Activated CD4-positive, alpha-beta T cell treated with anti-CD3 and anti-CD28 coated beads, Interleukin-2, amount 10 ng/mL, durations not matched to agents 24 days and 14 days (primary cell): ENCODE measurements at regions not wholly inside any gene's neighbourhood (a gene's known extent, or its start where the extent isn't known, plus 50 kb on each side); places are given as distances from the start of the nearest gene placed in this dataset.
A peak's percentile ranks its signal among the peaks of the same experiment; 100 is the strongest.

Source experiments
- DNase-seq: peaks from one replicate; pipeline ENCODE4 v3.0.0; 2022
- H3K27ac Mint-ChIP-seq: one replicate; pipeline ENCODE4 v1.8.0; 2022; ENCODE audit warnings: mild to moderate bottlenecking, mixed read lengths
- H3K27me3 Mint-ChIP-seq: one replicate; pipeline ENCODE4 v1.8.0; 2022; ENCODE audit warnings: mixed read lengths
- H3K36me3 Mint-ChIP-seq: one replicate; pipeline ENCODE4 v1.8.0; 2022; ENCODE audit warnings: low read depth, mild to moderate bottlenecking, mixed read lengths
- H3K4me1 Mint-ChIP-seq: one replicate; pipeline ENCODE4 v1.8.0; 2021; ENCODE audit warnings: mixed read lengths
- H3K4me3 Mint-ChIP-seq: one replicate; pipeline ENCODE4 v1.8.0; 2022; ENCODE audit warnings: mild to moderate bottlenecking, moderate library complexity, mixed read lengths
- H3K9me3 Mint-ChIP-seq: one replicate; pipeline ENCODE4 v1.8.0; 2021; ENCODE audit warnings: mixed read lengths
- intact Hi-C: fragments of 100-400 bp; cut with micrococcal nuclease; formaldehyde crosslinking; loops from one replicate; pipeline ENCODE4 v1.15.1; 2023

DNA sequence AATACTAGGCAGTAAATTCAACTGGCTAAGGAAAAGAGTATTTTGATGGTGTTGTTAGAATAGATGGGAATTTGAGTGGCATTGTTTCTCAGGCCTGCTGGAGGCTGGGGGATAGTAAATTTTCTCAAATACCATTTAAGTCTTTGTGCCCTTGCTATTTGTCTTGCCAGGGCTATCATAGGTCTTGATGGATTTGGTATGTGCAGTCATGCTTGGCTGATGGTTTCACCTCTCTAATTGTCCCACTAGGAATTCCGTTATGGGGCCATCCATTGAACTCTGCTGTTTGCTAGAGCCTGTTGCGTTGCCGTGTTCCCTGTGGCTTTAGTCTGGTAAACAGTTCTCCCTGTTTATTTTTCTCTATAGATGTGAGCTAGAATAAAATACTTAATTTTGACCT is 438.1 kb upstream of the FAM98A start:
- no peaks in the 10 kb centered on the region for H3K27me3 Mint-ChIP-seq
- intact Hi-C loops: no loop called here
- H3K36me3 Mint-ChIP-seq: no peaks in the 10 kb centered on the region
- H3K4me3 Mint-ChIP-seq: no peak overlapping the region
- DNase-seq: no peak
- H3K4me1 Mint-ChIP-seq: no peaks in the 10 kb centered on the region
- H3K27ac Mint-ChIP-seq: no peak overlapping the region
- no peaks in the 10 kb centered on the region for H3K9me3 Mint-ChIP-seq

DNA sequence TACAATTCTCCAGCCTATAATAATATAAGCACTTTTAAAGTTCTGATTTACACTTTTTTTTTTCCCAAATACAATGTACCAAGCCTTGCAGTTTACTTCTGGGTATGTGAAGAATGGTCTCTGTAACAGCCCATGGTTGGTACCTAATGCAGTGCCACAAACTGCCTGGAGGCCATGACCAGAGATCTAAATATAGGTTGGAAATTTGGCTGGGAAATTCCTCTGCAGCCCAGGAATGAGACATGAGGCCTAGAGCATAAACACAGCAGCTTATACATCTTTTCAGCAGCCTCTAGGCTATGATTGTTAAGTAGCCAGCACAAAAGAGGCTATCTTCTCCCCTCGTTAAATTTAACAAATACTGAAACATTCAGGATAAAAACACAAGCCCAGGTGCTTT is 432.0 kb upstream of the FAM98A start:
- Mint-ChIP-seq H3K4me3 (no peak overlapping the region), H3K36me3 (no peaks in the 10 kb centered on the region), H3K27ac (no peak overlapping the region), H3K9me3 (no peaks in the 10 kb centered on the region), H3K4me1 (no peaks in the 10 kb centered on the region), H3K27me3 (no peaks in the 10 kb centered on the region)
- intact Hi-C loops: no loop called here
- no peak for DNase-seq

DNA sequence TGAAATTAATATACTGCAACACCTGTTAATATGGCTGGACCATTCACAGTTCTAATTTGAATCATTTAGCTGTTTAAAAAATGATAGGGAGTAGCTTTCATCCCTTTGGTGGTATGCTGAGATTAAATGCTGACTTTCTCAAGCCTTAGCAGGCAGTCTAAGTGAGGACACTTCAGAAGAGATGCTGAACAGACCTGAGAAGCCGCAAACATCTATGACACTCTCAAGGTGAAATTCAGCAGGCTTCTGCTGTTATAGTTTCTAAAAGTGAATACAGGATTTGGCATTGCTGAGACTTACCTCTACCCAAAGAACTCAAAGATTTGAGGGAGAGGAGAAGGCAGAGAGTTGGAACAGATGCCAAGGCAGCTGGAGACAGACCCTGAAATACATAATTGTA is 431.2 kb upstream of the FAM98A start:
- H3K27me3 Mint-ChIP-seq: no peaks in the 10 kb centered on the region
- no peak overlapping the region for H3K27ac Mint-ChIP-seq
- H3K4me3 Mint-ChIP-seq: no peak overlapping the region
- no peaks in the 10 kb centered on the region for H3K9me3 Mint-ChIP-seq
- intact Hi-C loops: no loop called here
- DNase-seq: no peak
- no peaks in the 10 kb centered on the region for H3K36me3 Mint-ChIP-seq
- H3K4me1 Mint-ChIP-seq: no peaks in the 10 kb centered on the region

DNA sequence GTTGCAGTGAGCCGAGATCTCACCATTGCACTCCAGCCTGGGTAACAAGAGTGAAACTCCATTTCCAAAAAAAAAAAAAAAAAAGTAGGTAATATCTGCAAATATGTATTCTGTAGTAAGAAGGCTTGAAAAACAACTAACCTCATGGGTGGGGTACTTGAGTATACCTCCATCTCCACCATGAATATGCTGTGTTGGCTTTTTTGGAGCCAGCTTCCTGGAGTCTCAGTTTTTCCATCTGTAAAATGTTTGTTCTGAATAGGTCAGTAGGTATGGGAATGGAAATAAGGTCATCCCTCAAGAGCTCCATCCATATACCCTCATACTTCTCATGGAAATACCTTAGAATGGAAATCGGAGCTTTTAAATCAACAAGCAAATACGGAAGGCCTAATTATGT is 430.0 kb upstream of the FAM98A start:
- no peak overlapping the region for H3K27ac Mint-ChIP-seq
- intact Hi-C loops: no loop called here
- H3K36me3 Mint-ChIP-seq: no peaks in the 10 kb centered on the region
- no peaks in the 10 kb centered on the region for H3K9me3 Mint-ChIP-seq
- no peaks in the 10 kb centered on the region for H3K27me3 Mint-ChIP-seq
- H3K4me1 Mint-ChIP-seq: no peaks in the 10 kb centered on the region
- H3K4me3 Mint-ChIP-seq: no peak overlapping the region
- DNase-seq: no peak

DNA sequence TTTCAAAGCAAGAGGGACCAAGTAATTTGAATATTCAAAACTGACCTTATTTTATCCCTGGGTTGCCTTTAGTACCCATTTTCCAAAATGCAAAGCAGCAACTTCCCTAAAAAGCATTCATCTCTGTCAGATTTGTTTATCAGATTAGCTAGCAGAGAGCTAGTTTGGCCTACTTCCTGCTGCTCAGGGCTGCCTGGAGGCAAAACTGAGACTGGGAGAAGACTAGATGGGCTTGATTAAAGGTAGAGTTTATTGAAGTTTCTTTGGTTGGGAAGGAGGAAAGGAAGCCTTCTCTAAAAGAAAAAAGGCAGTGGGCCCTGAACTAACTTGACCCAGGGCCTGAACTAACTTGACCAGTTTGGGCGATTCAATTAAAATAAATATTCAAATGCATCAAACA is 426.1 kb upstream of the FAM98A start:
- H3K36me3 Mint-ChIP-seq: no peaks in the 10 kb centered on the region
- H3K27me3 Mint-ChIP-seq: no peaks in the 10 kb centered on the region
- H3K4me3 Mint-ChIP-seq: no peak overlapping the region
- H3K27ac Mint-ChIP-seq: no peak overlapping the region
- no peaks in the 10 kb centered on the region for H3K4me1 Mint-ChIP-seq
- no peaks in the 10 kb centered on the region for H3K9me3 Mint-ChIP-seq
- no peak for DNase-seq
- intact Hi-C loops: no loop called here

DNA sequence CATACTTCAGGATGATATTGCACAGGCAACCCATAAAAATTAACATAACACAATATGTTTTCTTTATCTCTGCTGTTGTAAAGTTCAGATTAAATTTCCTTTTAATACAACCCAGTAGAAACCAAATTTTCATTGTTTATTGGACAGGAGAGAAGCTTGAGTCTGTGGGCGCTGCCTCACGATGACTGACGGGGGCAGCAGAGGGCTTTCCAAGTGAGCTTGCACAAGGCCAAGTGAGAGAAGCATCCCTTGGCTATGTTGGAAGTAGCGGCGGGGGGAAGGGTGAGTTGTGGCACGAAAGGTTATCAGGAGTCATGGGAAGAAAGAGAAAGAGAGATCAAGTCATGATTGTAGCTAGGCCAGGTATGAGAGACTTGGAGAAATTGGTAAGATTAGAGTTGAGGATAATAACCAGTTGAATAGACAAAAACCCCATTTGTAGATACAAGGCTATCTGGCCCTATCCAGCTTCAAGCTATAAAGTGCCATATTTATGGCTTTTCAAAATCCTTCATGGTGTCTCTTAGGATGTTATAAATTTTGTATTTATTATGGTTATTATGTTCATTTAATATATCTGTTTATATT is 413.7 kb upstream of the FAM98A start:
- H3K4me1 Mint-ChIP-seq: no peaks in the 10 kb centered on the region
- H3K36me3 Mint-ChIP-seq: no peaks in the 10 kb centered on the region
- H3K27me3 Mint-ChIP-seq: no peaks in the 10 kb centered on the region
- no peak overlapping the region for H3K4me3 Mint-ChIP-seq
- DNase-seq: peak; percentile 64
- no peak overlapping the region for H3K27ac Mint-ChIP-seq
- intact Hi-C loops: no loop called here
- no peaks in the 10 kb centered on the region for H3K9me3 Mint-ChIP-seq

DNA sequence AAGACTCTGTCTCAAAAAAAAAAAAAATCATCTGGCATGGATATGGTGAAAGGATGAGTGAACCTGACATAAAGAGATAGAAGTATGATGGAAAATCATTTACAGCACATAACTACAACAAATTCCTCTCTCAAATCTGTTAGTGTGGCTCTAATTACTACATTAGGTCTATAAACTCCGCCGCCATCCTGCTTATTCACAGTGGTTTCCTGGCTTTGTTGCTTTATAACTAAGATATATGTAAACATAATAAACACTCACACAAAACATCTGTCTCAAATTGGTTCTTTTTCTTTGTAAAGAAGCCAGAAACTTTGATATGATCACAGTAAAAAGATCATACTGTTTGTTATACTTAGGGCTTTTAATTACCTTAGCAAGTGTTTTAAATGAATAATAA is 412.6 kb upstream of the FAM98A start:
- intact Hi-C loops: no loop called here

DNA sequence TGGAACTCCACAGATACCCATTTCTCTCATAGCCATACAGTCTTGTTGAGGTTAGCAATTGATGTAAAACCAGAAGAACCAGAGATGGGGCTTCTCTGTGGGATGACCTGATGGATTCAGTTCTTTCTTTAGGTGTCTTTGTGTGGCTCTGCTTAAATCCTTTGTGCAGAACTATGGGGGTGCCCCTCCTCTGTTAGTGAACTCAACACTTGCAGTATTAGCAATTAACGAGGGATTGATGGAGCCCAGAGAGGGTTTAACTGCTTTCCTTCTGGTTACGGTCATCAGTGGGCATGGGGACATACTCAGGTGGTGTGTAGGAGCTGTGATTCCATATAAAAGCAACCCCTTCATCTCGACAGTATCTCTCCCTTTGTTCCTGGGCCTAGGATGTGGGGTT is 406.8 kb upstream of the FAM98A start:
- no peak for DNase-seq
- no peak overlapping the region for H3K4me3 Mint-ChIP-seq
- H3K9me3 Mint-ChIP-seq: no peaks in the 10 kb centered on the region
- H3K27ac Mint-ChIP-seq: no peak overlapping the region
- no peaks in the 10 kb centered on the region for H3K27me3 Mint-ChIP-seq
- H3K36me3 Mint-ChIP-seq: no peaks in the 10 kb centered on the region
- intact Hi-C loops: no loop called here
- H3K4me1 Mint-ChIP-seq: no peaks in the 10 kb centered on the region

More for the DNA sequence above, 412.6 kb upstream of the FAM98A start:
- Mint-ChIP-seq H3K36me3 (no peaks in the 10 kb centered on the region), H3K9me3 (no peaks in the 10 kb centered on the region), H3K27me3 (no peaks in the 10 kb centered on the region), H3K4me1 (no peaks in the 10 kb centered on the region), H3K4me3 (no peak overlapping the region), H3K27ac (no peak overlapping the region)
- DNase-seq: no peak

DNA sequence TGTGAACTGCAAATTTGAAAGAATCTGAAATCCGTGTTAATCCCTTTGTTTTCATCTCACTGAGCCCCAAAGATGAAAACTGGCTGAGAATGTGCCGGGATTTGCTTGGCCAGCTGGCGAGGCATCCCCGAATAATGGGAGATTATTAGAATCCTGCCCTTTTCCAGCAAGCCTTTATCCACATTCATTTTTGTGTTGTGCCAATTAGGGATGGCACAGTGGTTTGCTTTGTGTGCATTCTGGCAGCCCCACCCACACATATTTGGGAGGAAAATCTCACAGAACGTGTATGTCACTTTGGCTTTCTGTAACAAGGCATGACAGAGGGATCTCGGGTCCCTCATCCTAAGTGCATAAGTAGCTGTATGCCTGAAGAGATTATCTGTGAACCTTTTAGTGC is 405.8 kb upstream of the FAM98A start:
- H3K4me3 Mint-ChIP-seq: no peak overlapping the region
- DNase-seq: no peak
- H3K36me3 Mint-ChIP-seq: no peaks in the 10 kb centered on the region
- no peak overlapping the region for H3K27ac Mint-ChIP-seq
- H3K9me3 Mint-ChIP-seq: no peaks in the 10 kb centered on the region
- no peaks in the 10 kb centered on the region for H3K4me1 Mint-ChIP-seq
- intact Hi-C loops: no loop called here
- no peaks in the 10 kb centered on the region for H3K27me3 Mint-ChIP-seq

DNA sequence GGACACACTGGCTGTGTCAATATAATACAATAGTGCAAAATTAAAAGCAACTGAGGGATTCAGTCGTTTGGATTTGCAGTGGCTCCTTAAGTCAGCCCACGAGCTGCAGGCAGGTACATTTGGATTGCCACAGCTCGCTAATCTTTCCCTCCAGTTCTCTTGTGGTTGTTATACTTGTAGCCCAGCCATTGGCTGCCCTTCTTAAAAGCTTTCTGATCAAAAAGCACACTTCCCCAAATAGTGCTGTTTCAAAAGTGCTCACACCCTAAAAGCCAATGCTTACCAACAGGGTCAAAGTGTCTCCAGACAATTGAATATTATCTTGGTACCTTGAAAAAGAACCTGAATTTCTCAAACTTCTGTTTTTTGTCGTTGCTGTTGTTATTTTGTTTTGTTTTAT is 404.7 kb upstream of the FAM98A start:
- no peaks in the 10 kb centered on the region for H3K9me3 Mint-ChIP-seq

DNA sequence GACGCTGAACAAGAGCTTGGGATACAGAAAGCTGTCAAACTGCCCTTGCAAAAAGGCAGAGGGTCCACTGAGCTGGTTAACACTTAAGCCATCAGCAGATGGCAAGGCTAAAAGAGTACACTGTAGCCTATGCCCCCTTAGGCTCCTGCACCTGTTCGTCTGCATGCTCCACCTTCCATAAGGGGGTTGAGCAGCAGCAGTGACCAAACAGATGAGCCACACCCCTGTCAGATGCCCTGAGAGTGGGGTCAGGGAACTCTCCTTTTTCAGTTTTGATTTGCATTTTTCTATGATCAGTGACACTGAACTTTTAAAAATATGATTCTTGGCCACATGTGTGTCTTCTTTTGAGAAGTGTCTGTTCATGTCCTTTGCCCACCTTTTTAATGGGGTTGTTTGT is 402.5 kb upstream of the FAM98A start:
- no peaks in the 10 kb centered on the region for H3K4me1 Mint-ChIP-seq
- H3K36me3 Mint-ChIP-seq: no peaks in the 10 kb centered on the region
- no peaks in the 10 kb centered on the region for H3K27me3 Mint-ChIP-seq
- DNase-seq: no peak
- intact Hi-C loops: no loop called here
- no peak overlapping the region for H3K4me3 Mint-ChIP-seq
- peaks cover 7% of the 10 kb centered on the region for H3K9me3 Mint-ChIP-seq
- H3K27ac Mint-ChIP-seq: no peak overlapping the region

More for the DNA sequence above, 404.7 kb upstream of the FAM98A start:
- intact Hi-C loops: no loop called here
- Mint-ChIP-seq H3K36me3 (no peaks in the 10 kb centered on the region), H3K4me3 (no peak overlapping the region), H3K27ac (no peak overlapping the region), H3K4me1 (no peaks in the 10 kb centered on the region), H3K27me3 (no peaks in the 10 kb centered on the region)
- no peak for DNase-seq

DNA sequence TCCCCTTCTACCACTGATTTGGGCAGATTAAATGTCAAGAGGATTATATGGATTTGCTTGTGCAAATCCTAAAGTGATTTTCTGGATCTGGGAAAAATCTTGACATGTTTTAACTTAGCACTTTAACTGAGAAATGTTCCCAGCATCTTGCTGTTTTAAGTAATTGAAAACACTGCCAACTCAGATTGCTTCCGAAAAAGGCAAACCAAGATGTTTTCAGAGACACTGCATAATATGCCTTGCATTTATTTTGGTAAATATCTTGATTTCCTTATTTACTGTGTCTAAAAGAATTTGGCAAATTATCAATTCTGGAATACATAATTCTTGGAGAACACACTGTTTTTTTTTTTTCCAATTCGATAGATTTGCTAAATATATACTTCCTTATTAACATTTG is 385.0 kb upstream of the FAM98A start:
- Mint-ChIP-seq H3K9me3 (peaks cover 8% of the 10 kb centered on the region), H3K27me3 (no peaks in the 10 kb centered on the region), H3K27ac (no peak overlapping the region), H3K36me3 (no peaks in the 10 kb centered on the region), H3K4me3 (no peak overlapping the region), H3K4me1 (no peaks in the 10 kb centered on the region)
- no peak for DNase-seq
- intact Hi-C loops: no loop called here

DNA sequence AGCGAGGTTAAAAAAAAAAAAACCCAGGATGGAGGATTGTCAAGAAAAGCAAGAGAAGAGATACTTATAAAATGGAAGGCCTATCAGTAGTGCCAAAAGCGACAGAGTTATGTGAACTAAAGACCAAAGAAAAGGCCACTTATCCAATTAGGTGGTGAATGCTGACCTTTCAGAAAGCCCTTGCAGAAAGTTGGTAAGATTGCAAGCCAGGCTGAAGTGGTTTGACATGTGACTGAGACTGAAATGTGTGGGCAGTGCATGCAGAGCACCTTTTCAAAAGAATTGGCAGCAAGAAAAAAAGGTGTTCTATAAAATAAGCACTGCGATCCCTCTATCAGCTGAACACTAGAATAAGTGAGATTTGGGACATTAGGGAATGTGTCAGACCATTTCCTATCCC is 379.4 kb upstream of the FAM98A start:
- H3K4me1 Mint-ChIP-seq: no peaks in the 10 kb centered on the region
- peaks cover 5% of the 10 kb centered on the region for H3K9me3 Mint-ChIP-seq
- DNase-seq: no peak
- H3K27me3 Mint-ChIP-seq: no peaks in the 10 kb centered on the region
- H3K36me3 Mint-ChIP-seq: no peaks in the 10 kb centered on the region
- H3K27ac Mint-ChIP-seq: no peak overlapping the region
- intact Hi-C loops: no loop called here
- no peak overlapping the region for H3K4me3 Mint-ChIP-seq

DNA sequence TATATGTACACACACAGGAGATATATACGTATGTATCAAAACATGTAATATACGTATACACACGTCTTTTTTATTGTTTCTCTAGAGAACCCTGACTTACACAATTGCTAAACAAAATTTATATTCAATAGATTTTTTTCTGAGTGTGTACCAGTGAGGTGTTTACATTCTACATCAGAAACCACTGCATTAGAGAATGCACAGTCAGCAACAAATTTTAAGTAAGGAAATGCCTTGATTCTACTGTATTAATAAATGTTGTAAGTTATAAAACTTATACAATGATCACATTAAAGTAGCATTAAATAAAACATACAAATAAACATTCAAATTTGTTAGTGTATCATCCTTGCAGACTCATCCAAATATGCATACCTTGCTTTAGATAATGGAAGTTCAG is 376.4 kb upstream of the FAM98A start:
- Mint-ChIP-seq H3K27me3 (no peaks in the 10 kb centered on the region), H3K4me1 (no peaks in the 10 kb centered on the region), H3K4me3 (no peak overlapping the region), H3K36me3 (no peaks in the 10 kb centered on the region), H3K27ac (no peak overlapping the region), H3K9me3 (no peaks in the 10 kb centered on the region)
- no peak for DNase-seq
- intact Hi-C loops: no loop called here

DNA sequence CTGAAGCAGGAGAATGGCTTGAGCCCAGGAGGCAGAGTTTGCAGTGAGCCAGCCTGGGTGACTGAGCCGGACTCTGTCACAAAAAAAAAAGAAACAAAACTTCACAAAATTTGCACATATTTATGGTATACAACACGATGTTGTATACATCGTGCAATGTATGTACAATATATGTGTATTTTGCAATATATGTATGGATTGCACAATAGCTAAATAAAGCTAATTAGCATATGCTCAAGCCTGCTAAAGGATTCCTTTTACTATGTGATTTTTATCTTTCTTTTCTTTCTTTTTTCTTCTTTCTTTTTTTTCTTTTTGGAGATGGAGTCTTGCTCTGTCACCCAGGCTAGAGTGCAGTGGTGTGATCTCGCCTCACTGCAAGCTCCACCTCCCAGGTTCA is 368.0 kb upstream of the FAM98A start:
- no peaks in the 10 kb centered on the region for H3K9me3 Mint-ChIP-seq

More for the DNA sequence above, 368.0 kb upstream of the FAM98A start:
- Mint-ChIP-seq H3K27me3 (no peaks in the 10 kb centered on the region), H3K36me3 (no peaks in the 10 kb centered on the region), H3K27ac (no peak overlapping the region), H3K4me1 (no peaks in the 10 kb centered on the region), H3K4me3 (no peak overlapping the region)
- intact Hi-C loops: no loop called here
- DNase-seq: no peak
